ENCODE measurements at regions not wholly inside any gene's neighbourhood (a gene's known extent, or its start where the extent isn't known, plus 50 kb on each side); places are given as distances from the start of the nearest gene placed in this dataset.

DNA sequence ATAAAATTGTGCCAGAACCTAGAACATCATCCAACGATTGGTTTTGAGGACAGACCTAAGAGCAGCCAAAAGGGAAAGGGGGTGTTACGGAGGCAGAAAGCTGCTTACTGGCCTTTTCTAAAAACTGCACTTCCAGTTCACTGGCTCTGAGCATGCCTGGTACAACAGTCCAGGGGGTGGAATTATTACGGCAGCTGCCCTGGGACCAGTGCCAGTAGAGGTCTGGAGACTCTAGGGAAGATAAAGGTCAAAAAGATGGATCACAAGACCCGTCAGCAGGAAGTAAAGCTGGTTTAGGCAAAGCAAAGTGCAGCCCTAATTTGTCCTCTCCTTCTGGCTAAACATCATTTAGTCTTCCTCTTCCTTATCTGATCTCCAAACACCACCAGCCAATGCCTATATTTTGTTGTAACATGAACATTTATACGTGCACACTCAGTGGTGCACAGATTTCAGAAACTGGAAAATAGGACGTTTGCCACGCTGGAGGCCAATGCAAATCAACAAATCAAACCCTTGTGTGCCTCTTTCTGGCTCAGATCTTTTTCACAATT, 216.4 kb upstream of the DPP6 start:
- no peaks in the 10 kb centered on the region for H3K36me3 ChIP-seq
- H3K4me3 ChIP-seq (ENCODE audit: low read depth, low read length), result peak overlapping the region; percentile 40
- no peaks in the 10 kb centered on the region; the same call in 1 of the 2 replicates for H3K4me1 ChIP-seq
- DNase-seq, result peak; percentile 84
- no peak for TF ChIP-seq CTCF (IDR thresholded peaks at IDR 0.05; ENCODE audit: low read depth, low read length)
- H3K27me3 ChIP-seq, result no peaks in the 10 kb centered on the region
- H3K9me3 ChIP-seq, result no peaks in the 10 kb centered on the region

DNA sequence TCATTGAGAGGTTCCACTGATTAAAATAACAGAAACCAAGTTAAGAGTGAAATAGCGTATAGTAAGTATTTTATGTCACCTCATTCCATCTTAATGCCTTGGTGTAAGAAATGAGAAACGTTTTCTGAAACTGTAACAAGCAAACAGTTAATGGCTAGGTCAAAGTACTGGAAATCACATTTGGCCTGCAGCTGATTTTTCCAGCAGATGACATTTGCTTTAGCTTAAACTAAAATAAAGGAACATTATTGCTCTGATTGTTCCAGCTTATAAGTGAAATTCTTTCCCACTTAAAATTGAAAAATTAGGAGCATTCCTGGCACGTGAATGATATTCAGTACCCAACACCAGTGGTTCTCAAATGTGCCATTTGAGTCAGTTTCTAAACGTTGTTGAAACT, 213.6 kb upstream of the DPP6 start:
- H3K9me3 ChIP-seq, result peaks cover 3% of the 10 kb centered on the region; the same call in 1 of the 2 replicates
- no peaks in the 10 kb centered on the region for H3K27me3 ChIP-seq
- H3K36me3 ChIP-seq, result no peaks in the 10 kb centered on the region
- no peaks in the 10 kb centered on the region; the same call in 1 of the 2 replicates for H3K4me1 ChIP-seq
- DNase-seq, result no peak
- no peak overlapping the region for H3K4me3 ChIP-seq (ENCODE audit: low read depth, low read length)
- no peak for TF ChIP-seq CTCF (IDR thresholded peaks at IDR 0.05; ENCODE audit: low read depth, low read length)

DNA sequence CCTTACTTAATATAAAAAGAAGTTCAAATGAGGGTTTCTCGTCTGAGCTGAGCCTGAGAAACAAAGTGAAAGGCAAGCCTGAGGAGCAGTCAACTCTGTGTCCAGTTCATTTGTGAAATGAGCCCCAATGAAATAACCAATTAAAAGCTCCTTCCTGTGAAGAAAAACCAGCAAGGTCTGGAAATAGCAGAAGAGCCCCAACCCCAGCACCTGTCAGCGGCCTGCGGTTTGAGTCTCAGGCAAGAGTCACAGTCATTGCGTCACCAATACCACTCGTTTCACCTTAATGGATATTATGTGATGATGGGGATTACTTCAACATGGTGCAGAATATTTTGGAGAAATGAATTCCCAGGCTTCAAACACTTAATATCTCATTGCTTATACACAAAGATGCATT, 211.3 kb upstream of the DPP6 start:
- no peak for DNase-seq
- Histone ChIP-seq H3K36me3 (no peaks in the 10 kb centered on the region), H3K9me3 (peaks cover 3% of the 10 kb centered on the region; the same call in 1 of the 2 replicates), H3K27me3 (no peaks in the 10 kb centered on the region), H3K4me3 (ENCODE audit: low read depth, low read length) (no peak overlapping the region), H3K4me1 (no peaks in the 10 kb centered on the region)
- TF ChIP-seq CTCF (IDR thresholded peaks at IDR 0.05; ENCODE audit: low read depth, low read length), result no peak

DNA sequence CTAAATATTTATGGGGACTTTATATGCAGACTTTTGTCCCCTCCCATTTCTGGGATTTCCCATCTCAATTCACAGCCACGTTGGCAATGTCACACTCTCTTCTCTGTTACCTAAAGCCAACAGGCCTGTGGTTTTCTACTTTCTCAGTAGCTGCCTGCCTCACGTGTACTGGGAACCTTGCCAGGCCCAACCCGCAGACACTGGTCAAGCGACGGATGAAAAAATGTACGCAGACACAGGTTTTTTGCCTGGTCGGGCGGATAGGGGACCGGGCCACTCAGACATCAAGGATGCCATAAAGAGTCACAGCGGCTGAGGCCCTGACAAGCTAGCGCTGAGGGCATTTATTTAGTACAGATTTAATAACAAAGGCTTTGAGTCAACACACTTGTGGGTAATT, 204.4 kb upstream of the DPP6 start:
- DNase-seq, result no peak
- no peaks in the 10 kb centered on the region for H3K27me3 ChIP-seq
- peaks cover 3% of the 10 kb centered on the region; the same call in 1 of the 2 replicates for H3K9me3 ChIP-seq
- no peak for TF ChIP-seq CTCF (IDR thresholded peaks at IDR 0.05; ENCODE audit: low read depth, low read length)
- no peaks in the 10 kb centered on the region for H3K36me3 ChIP-seq
- no peaks in the 10 kb centered on the region for H3K4me1 ChIP-seq
- H3K4me3 ChIP-seq (ENCODE audit: low read depth, low read length), result no peak overlapping the region

DNA sequence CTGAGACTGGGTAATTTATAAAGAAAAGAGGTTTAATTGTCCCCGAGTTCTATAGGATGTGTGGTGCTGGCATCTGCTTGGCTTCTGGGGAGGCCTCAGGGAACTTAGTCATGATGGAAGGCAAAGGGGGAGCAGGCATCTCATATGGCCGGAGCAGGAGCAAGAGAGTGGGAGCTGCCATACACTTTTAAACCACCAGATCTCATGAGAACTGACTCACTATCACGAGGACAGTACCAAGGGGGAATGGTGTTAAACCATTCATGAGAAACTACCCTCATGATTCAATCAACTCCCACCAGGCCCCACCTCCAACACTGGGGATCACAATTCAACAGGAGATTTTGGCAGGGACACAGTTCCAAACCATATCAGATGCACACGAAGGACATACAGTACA, 199.9 kb upstream of the DPP6 start:
- H3K9me3 ChIP-seq, result no peaks in the 10 kb centered on the region
- no peak for TF ChIP-seq CTCF (IDR thresholded peaks at IDR 0.05; ENCODE audit: low read depth, low read length)
- H3K4me3 ChIP-seq (ENCODE audit: low read depth, low read length), result no peak overlapping the region
- no peaks in the 10 kb centered on the region; the same call in 1 of the 2 replicates for H3K27me3 ChIP-seq
- no peaks in the 10 kb centered on the region for H3K36me3 ChIP-seq
- DNase-seq, result no peak
- no peaks in the 10 kb centered on the region for H3K4me1 ChIP-seq

DNA sequence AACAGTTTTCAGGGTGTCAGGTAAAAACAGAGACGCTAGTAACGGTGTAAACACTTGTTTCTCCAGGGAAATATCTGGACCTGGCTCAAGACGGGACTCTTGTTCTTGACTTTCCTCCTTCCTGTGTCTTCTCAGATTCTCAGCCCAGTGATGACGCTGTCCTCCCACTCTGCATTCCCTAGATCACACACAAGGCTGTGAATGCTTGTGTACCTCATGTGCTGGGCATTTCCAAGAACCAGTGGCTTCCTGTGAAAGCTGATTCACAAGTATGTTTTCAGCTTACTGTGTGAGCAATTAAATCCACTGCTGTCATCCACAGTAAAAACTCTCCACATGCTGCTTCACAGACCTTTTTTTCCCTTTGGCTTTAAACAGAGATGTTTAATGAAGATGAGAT, 193.8 kb upstream of the DPP6 start:
- H3K36me3 ChIP-seq, result no peaks in the 10 kb centered on the region
- no peak overlapping the region for H3K4me3 ChIP-seq (ENCODE audit: low read depth, low read length)
- no peaks in the 10 kb centered on the region for H3K4me1 ChIP-seq
- H3K27me3 ChIP-seq, result no peaks in the 10 kb centered on the region; the same call in 1 of the 2 replicates
- no peaks in the 10 kb centered on the region for H3K9me3 ChIP-seq
- no peak for DNase-seq
- TF ChIP-seq CTCF (IDR thresholded peaks at IDR 0.05; ENCODE audit: low read depth, low read length), result no peak
